ENCODE measurements at regions not wholly inside any gene's neighbourhood (a gene's known extent, or its start where the extent isn't known, plus 50 kb on each side); places are given as distances from the start of the nearest gene placed in this dataset.

GRCh38 chr7:41313171-41313570 is 389.7 kb downstream of the INHBA start:
- no peaks in the 10 kb centered on the region for H4K20me1 ChIP-seq (ENCODE audit: insufficient read depth)
- no peak overlapping the region for H3K4me2 ChIP-seq (ENCODE audit: low read length)
- H3K9ac ChIP-seq (ENCODE audit: low read length): no peak overlapping the region
- no peak overlapping the region for H3K4me3 ChIP-seq (ENCODE audit: low read length)
- no peaks in the 10 kb centered on the region for H3K27me3 ChIP-seq (ENCODE audit: insufficient read depth, low read depth, low read length)
- H3K9me2 ChIP-seq (ENCODE audit: insufficient read depth, low read length): no peaks in the 10 kb centered on the region
- H3K79me2 ChIP-seq (replicated peaks; ENCODE audit: insufficient read depth, low read length): no peaks in the 10 kb centered on the region
- H3K27ac ChIP-seq (ENCODE audit: low read length): no peak overlapping the region
- TF ChIP-seq EZH2 (IDR thresholded peaks at IDR 0.05; ENCODE audit: borderline replicate concordance, insufficient read depth, low read length, poor library complexity, severe bottlenecking) (no peak), CTCF (IDR thresholded peaks at IDR 0.05; ENCODE audit: poor library complexity, severe bottlenecking) (no peak), SMC3 (conservative IDR thresholded peaks at IDR 0.05; ENCODE audit: poor library complexity) (no peak), TAF1 (IDR thresholded peaks at IDR 0.05; ENCODE audit: low read depth) (no peak), REST (IDR thresholded peaks at IDR 0.05; ENCODE audit: borderline replicate concordance) (no peak), EP300 (conservative IDR thresholded peaks at IDR 0.05; ENCODE audit: poor library complexity, severe bottlenecking) (no peak), MXI1 (conservative IDR thresholded peaks at IDR 0.05; ENCODE audit: poor library complexity, severe bottlenecking) (no peak), POLR2AphosphoS5 (IDR thresholded peaks at IDR 0.05) (no peak), RAD21 (conservative IDR thresholded peaks at IDR 0.05) (no peak)
- H3K36me3 ChIP-seq (ENCODE audit: insufficient read depth, low read length): no peaks in the 10 kb centered on the region
- no peaks in the 10 kb centered on the region for H3F3A ChIP-seq (ENCODE audit: insufficient read depth, low read length, poor library complexity, severe bottlenecking)
- no peak overlapping the region for H2AFZ ChIP-seq (ENCODE audit: low read depth, low read length)
- no peaks in the 10 kb centered on the region for H3K9me3 ChIP-seq (ENCODE audit: low read length)

- H3K36me3 ChIP-seq (ENCODE audit: insufficient read depth, low read length): no peaks in the 10 kb centered on the region
- no peaks in the 10 kb centered on the region for H3F3A ChIP-seq (ENCODE audit: insufficient read depth, low read length, poor library complexity, severe bottlenecking)
- H3K27me3 ChIP-seq (ENCODE audit: insufficient read depth, low read depth, low read length): no peaks in the 10 kb centered on the region
- no peaks in the 10 kb centered on the region for H3K79me2 ChIP-seq (replicated peaks; ENCODE audit: insufficient read depth, low read length)
- no peak overlapping the region for H3K9ac ChIP-seq (ENCODE audit: low read length)
- TF ChIP-seq CTCF (IDR thresholded peaks at IDR 0.05; ENCODE audit: poor library complexity, severe bottlenecking): no peak
- H4K20me1 ChIP-seq (ENCODE audit: insufficient read depth): no peaks in the 10 kb centered on the region
- H2AFZ ChIP-seq (ENCODE audit: low read depth, low read length): no peak overlapping the region
- H3K4me3 ChIP-seq (ENCODE audit: low read length): no peak overlapping the region
- no peaks in the 10 kb centered on the region for H3K9me3 ChIP-seq (ENCODE audit: low read length)
- H3K4me2 ChIP-seq (ENCODE audit: low read length): no peak overlapping the region
- H3K9me2 ChIP-seq (ENCODE audit: insufficient read depth, low read length): no peaks in the 10 kb centered on the region
- H3K27ac ChIP-seq (ENCODE audit: low read length): no peak overlapping the region
Measured at GRCh38 chr7:41312235-41312634, 390.7 kb downstream of the INHBA start.

All from neural cell (in vitro differentiated cells).